ENCODE measurements at regions not wholly inside any gene's neighbourhood (a gene's known extent, or its start where the extent isn't known, plus 50 kb on each side); places are given as distances from the start of the nearest gene placed in this dataset.

GRCh38 chr2:153077311-153077710 is 358.9 kb downstream of the ARL6IP6 start:
- TF ChIP-seq CTCF (IDR thresholded peaks at IDR 0.05; ENCODE audit: poor library complexity): no peak
- TF ChIP-seq EZH2 (IDR thresholded peaks at IDR 0.05; ENCODE audit: borderline replicate concordance): no peak
